Ovary (tissue), 3 donors: ENCODE measurements at regions not wholly inside any gene's neighbourhood (a gene's known extent, or its start where the extent isn't known, plus 50 kb on each side); places are given as distances from the start of the nearest gene placed in this dataset.
"Not testable (repeated sequence)": the region's sequence is repeated elsewhere in the genome, so short reads cannot be mapped to it uniquely, and the experiment has no call there.

Experiments
- EP300 ChIP-seq: sonication (generic); formaldehyde crosslinking; IDR thresholded peaks from one replicate; pipeline ENCODE4 v1.6.1; 2017; ENCODE audit warnings: antibody characterized with exemption
- POLR2A ChIP-seq: fragments of 450-650 bp; IDR thresholded peaks from one replicate; pipeline ENCODE4 v1.6.1; 2017; ENCODE audit warnings: antibody characterized with exemption, mild to moderate bottlenecking, moderate library complexity
- TF ChIP-seq, protein P1 (sequence below), 3 donors: fragments of 450-650 bp in 2 of 3; fragments of 200-600 bp in 1 of 3; IDR thresholded peaks; one replicate each; pipeline versions ENCODE4 v1.5.1 to v1.8.0; 2016 to 2022; ENCODE audit warnings: antibody characterized with exemption in 3 of 3, mild to moderate bottlenecking in 1 of 3
- donor health status: DM: no; HTN: no; CAD: no.

DNA sequence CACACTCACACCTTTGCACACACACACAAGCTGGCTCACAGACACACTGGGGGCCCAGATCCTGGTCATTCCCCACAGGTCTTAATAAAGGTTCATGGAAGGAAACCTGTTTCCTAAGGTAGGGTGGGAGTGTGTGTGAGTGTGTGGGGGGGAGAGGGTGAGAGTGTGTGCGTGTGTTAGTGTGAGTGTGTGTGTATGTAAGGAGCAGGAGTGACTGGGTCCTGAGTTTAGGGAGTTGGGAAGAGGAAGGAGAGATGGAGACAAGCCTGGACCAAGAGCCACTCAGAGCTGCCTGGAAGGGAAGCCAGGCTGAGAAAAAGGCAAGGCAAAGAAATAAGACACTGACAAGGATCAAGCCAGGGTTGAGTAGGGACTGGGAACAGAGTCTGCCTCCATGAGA, 129.2 kb downstream of the POTEM start:
- TF ChIP-seq, protein P1, sequence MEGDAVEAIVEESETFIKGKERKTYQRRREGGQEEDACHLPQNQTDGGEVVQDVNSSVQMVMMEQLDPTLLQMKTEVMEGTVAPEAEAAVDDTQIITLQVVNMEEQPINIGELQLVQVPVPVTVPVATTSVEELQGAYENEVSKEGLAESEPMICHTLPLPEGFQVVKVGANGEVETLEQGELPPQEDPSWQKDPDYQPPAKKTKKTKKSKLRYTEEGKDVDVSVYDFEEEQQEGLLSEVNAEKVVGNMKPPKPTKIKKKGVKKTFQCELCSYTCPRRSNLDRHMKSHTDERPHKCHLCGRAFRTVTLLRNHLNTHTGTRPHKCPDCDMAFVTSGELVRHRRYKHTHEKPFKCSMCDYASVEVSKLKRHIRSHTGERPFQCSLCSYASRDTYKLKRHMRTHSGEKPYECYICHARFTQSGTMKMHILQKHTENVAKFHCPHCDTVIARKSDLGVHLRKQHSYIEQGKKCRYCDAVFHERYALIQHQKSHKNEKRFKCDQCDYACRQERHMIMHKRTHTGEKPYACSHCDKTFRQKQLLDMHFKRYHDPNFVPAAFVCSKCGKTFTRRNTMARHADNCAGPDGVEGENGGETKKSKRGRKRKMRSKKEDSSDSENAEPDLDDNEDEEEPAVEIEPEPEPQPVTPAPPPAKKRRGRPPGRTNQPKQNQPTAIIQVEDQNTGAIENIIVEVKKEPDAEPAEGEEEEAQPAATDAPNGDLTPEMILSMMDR (IDR thresholded peaks at IDR 0.05) = not testable (repeated sequence)
- TF ChIP-seq POLR2A, EP300: not testable (repeated sequence)
